ENCODE measurements at regions not wholly inside any gene's neighbourhood (a gene's known extent, or its start where the extent isn't known, plus 50 kb on each side); places are given as distances from the start of the nearest gene placed in this dataset.

- no peaks in the 10 kb centered on the region for H3K79me2 ChIP-seq (ENCODE audit: insufficient read depth, low read length)
- no peaks in the 10 kb centered on the region for H4K20me1 ChIP-seq (ENCODE audit: insufficient read depth, low read length)
- no peak overlapping the region for H2AFZ ChIP-seq (ENCODE audit: low read length)
- TF ChIP-seq, protein P1, sequence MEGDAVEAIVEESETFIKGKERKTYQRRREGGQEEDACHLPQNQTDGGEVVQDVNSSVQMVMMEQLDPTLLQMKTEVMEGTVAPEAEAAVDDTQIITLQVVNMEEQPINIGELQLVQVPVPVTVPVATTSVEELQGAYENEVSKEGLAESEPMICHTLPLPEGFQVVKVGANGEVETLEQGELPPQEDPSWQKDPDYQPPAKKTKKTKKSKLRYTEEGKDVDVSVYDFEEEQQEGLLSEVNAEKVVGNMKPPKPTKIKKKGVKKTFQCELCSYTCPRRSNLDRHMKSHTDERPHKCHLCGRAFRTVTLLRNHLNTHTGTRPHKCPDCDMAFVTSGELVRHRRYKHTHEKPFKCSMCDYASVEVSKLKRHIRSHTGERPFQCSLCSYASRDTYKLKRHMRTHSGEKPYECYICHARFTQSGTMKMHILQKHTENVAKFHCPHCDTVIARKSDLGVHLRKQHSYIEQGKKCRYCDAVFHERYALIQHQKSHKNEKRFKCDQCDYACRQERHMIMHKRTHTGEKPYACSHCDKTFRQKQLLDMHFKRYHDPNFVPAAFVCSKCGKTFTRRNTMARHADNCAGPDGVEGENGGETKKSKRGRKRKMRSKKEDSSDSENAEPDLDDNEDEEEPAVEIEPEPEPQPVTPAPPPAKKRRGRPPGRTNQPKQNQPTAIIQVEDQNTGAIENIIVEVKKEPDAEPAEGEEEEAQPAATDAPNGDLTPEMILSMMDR (IDR thresholded peaks at IDR 0.05; ENCODE audit: extremely low read depth, low read depth, low read length) = no peak
- no peak overlapping the region for H3K4me3 ChIP-seq (ENCODE audit: insufficient read depth, low read length)
- H3K36me3 ChIP-seq (ENCODE audit: insufficient read depth, low read length) = no peaks in the 10 kb centered on the region
- no peak overlapping the region for H3K27ac ChIP-seq (ENCODE audit: low read depth, low read length)
- H3K27me3 ChIP-seq (ENCODE audit: insufficient read depth, low read length) = no peaks in the 10 kb centered on the region
- H3K4me1 ChIP-seq (ENCODE audit: insufficient read depth, low read length) = no peaks in the 10 kb centered on the region
- H3K9me3 ChIP-seq (ENCODE audit: low read depth, low read length) = no peaks in the 10 kb centered on the region
- no peak overlapping the region for H3K4me2 ChIP-seq (ENCODE audit: insufficient read depth, low read length)
- no peak for DNase-seq (ENCODE audit: insufficient read length, low spot score, missing footprints)
Observed at GRCh38 chr1:189149547-189150375, 1327.9 kb downstream of the BRINP3 start.

GRCh38 chr1:189150624-189151023, 1327.0 kb downstream of the BRINP3 start:
- no peak overlapping the region for H2AFZ ChIP-seq (ENCODE audit: low read length)
- no peaks in the 10 kb centered on the region for H3K27me3 ChIP-seq (ENCODE audit: insufficient read depth, low read length)
- H3K4me1 ChIP-seq (ENCODE audit: insufficient read depth, low read length) = no peaks in the 10 kb centered on the region
- no peaks in the 10 kb centered on the region for H4K20me1 ChIP-seq (ENCODE audit: insufficient read depth, low read length)
- H3K79me2 ChIP-seq (ENCODE audit: insufficient read depth, low read length) = no peaks in the 10 kb centered on the region
- no peaks in the 10 kb centered on the region for H3K9me3 ChIP-seq (ENCODE audit: low read depth, low read length)
- H3K27ac ChIP-seq (ENCODE audit: low read depth, low read length) = no peak overlapping the region
- DNase-seq (ENCODE audit: insufficient read length, low spot score, missing footprints) = no peak
- no peak overlapping the region for H3K4me2 ChIP-seq (ENCODE audit: insufficient read depth, low read length)
- TF ChIP-seq, protein P1 (IDR thresholded peaks at IDR 0.05; ENCODE audit: extremely low read depth, low read depth, low read length) = no peak
- no peak overlapping the region for H3K4me3 ChIP-seq (ENCODE audit: insufficient read depth, low read length)
- no peaks in the 10 kb centered on the region for H3K36me3 ChIP-seq (ENCODE audit: insufficient read depth, low read length)

GRCh38 chr1:189151361-189151760, 1326.3 kb downstream of the BRINP3 start:
- Histone ChIP-seq H3K27ac (ENCODE audit: low read depth, low read length) (no peak overlapping the region), H3K36me3 (ENCODE audit: insufficient read depth, low read length) (no peaks in the 10 kb centered on the region), H3K9me3 (ENCODE audit: low read depth, low read length) (no peaks in the 10 kb centered on the region), H3K27me3 (ENCODE audit: insufficient read depth, low read length) (no peaks in the 10 kb centered on the region), H4K20me1 (ENCODE audit: insufficient read depth, low read length) (no peaks in the 10 kb centered on the region), H3K4me3 (ENCODE audit: insufficient read depth, low read length) (no peak overlapping the region), H3K4me1 (ENCODE audit: insufficient read depth, low read length) (no peaks in the 10 kb centered on the region), H3K4me2 (ENCODE audit: insufficient read depth, low read length) (no peak overlapping the region), H3K79me2 (ENCODE audit: insufficient read depth, low read length) (no peaks in the 10 kb centered on the region), H2AFZ (ENCODE audit: low read length) (no peak overlapping the region)
- no peak for DNase-seq (ENCODE audit: insufficient read length, low spot score, missing footprints)
- TF ChIP-seq, protein P1 (IDR thresholded peaks at IDR 0.05; ENCODE audit: extremely low read depth, low read depth, low read length) = no peak

- Histone ChIP-seq H3K9me3 (ENCODE audit: low read depth, low read length) (no peaks in the 10 kb centered on the region), H3K79me2 (ENCODE audit: insufficient read depth, low read length) (no peaks in the 10 kb centered on the region), H3K27ac (ENCODE audit: low read depth, low read length) (no peak overlapping the region), H3K4me2 (ENCODE audit: insufficient read depth, low read length) (no peak overlapping the region), H3K4me3 (ENCODE audit: insufficient read depth, low read length) (no peak overlapping the region), H3K27me3 (ENCODE audit: insufficient read depth, low read length) (no peaks in the 10 kb centered on the region), H4K20me1 (ENCODE audit: insufficient read depth, low read length) (no peaks in the 10 kb centered on the region), H2AFZ (ENCODE audit: low read length) (no peak overlapping the region), H3K36me3 (ENCODE audit: insufficient read depth, low read length) (no peaks in the 10 kb centered on the region), H3K4me1 (ENCODE audit: insufficient read depth, low read length) (no peaks in the 10 kb centered on the region)
- DNase-seq (ENCODE audit: insufficient read length, low spot score, missing footprints) = no peak
- TF ChIP-seq, protein P1 (IDR thresholded peaks at IDR 0.05; ENCODE audit: extremely low read depth, low read depth, low read length) = no peak
Observed at GRCh38 chr1:189152685-189153084, 1325.0 kb downstream of the BRINP3 start.
